Tongue (tissue), 1 donor: ENCODE measurements at regions not wholly inside any gene's neighbourhood (a gene's known extent, or its start where the extent isn't known, plus 50 kb on each side); places are given as distances from the start of the nearest gene placed in this dataset.
A peak's percentile ranks its signal among the peaks of the same experiment; 100 is the strongest.

Experiments
- DNase-seq: peaks from one replicate; pipeline ENCODE4 v3.0.0-alpha.2; 2015

- DNase-seq: no peak
Observed at GRCh38 chr3:72454441-72454840, 393.8 kb downstream of the SHQ1 start.

GRCh38 chr3:72453706-72454105 is 394.5 kb downstream of the SHQ1 start:
- no peak for DNase-seq

- no peak for DNase-seq
Observed at GRCh38 chr3:72452745-72453144, 395.5 kb downstream of the SHQ1 start.

GRCh38 chr3:72451841-72452240 is 396.4 kb downstream of the SHQ1 start:
- DNase-seq: no peak

- DNase-seq: no peak
Observed at GRCh38 chr3:72449551-72449950, 398.7 kb downstream of the SHQ1 start.

GRCh38 chr3:72448858-72449257 is 399.4 kb downstream of the SHQ1 start:
- no peak for DNase-seq

- DNase-seq: no peak
Observed at GRCh38 chr3:72448375-72448823, 399.8 kb downstream of the SHQ1 start.

- DNase-seq: peak; percentile 97
Observed at GRCh38 chr3:72447059-72447946, 400.9 kb downstream of the SHQ1 start.

GRCh38 chr3:72446218-72447058 is 401.8 kb downstream of the SHQ1 start, which contains the start of gene RYBP:
Gene RYBP, minus strand, starts transcription at chr3:72446621.
- DNase-seq: no peak

- DNase-seq: no peak
Observed at GRCh38 chr3:72445827-72446217, 402.4 kb downstream of the SHQ1 start.

GRCh38 chr3:72444656-72445223 is 403.5 kb downstream of the SHQ1 start:
- DNase-seq: no peak

- no peak for DNase-seq
Observed at GRCh38 chr3:72442759-72443158, 405.5 kb downstream of the SHQ1 start.

- DNase-seq: no peak
Observed at GRCh38 chr3:72441284-72441994, 406.8 kb downstream of the SHQ1 start.

GRCh38 chr3:72440491-72440890 is 407.8 kb downstream of the SHQ1 start:
- no peak for DNase-seq

GRCh38 chr3:72439321-72440183 is 408.7 kb downstream of the SHQ1 start:
- no peak for DNase-seq

GRCh38 chr3:72437661-72438406 is 410.4 kb downstream of the SHQ1 start:
- no peak for DNase-seq

GRCh38 chr3:72436863-72437592 is 411.2 kb downstream of the SHQ1 start:
- no peak for DNase-seq

- DNase-seq: no peak
Observed at GRCh38 chr3:72434296-72434695, 413.9 kb downstream of the SHQ1 start.

GRCh38 chr3:72432246-72432645 is 416.0 kb downstream of the SHQ1 start:
- no peak for DNase-seq
